Ammon's horn (tissue), 1 donor: ENCODE measurements at regions not wholly inside any gene's neighbourhood (a gene's known extent, or its start where the extent isn't known, plus 50 kb on each side); places are given as distances from the start of the nearest gene placed in this dataset.

Experiments used
- DNase-seq: peaks from one replicate; pipeline ENCODE4 v3.0.0-alpha.2; 2016; ENCODE audit warnings: low spot score

- DNase-seq, result no peak
Measured at GRCh38 chr20:22652681-22653588, 68.6 kb upstream of the FOXA2 start.

GRCh38 chr20:22653658-22654642 is 69.6 kb upstream of the FOXA2 start:
- no peak for DNase-seq

GRCh38 chr20:22663528-22664025 is 79.2 kb upstream of the FOXA2 start:
- DNase-seq, result no peak

GRCh38 chr20:22667198-22667597 is 82.8 kb upstream of the FOXA2 start:
- DNase-seq, result no peak

GRCh38 chr20:22672191-22672590 is 87.8 kb upstream of the FOXA2 start:
- DNase-seq, result no peak

GRCh38 chr20:22673467-22673866 is 89.1 kb upstream of the FOXA2 start:
- no peak for DNase-seq

- no peak for DNase-seq
Measured at GRCh38 chr20:22675341-22675740, 91.0 kb upstream of the FOXA2 start.

- no peak for DNase-seq
Measured at GRCh38 chr20:22678678-22679077, 94.3 kb upstream of the FOXA2 start.

- DNase-seq, result no peak
Measured at GRCh38 chr20:22679197-22679596, 94.8 kb upstream of the FOXA2 start.

- no peak for DNase-seq
Measured at GRCh38 chr20:22680031-22680740, 95.8 kb upstream of the FOXA2 start.

- DNase-seq, result no peak
Measured at GRCh38 chr20:22681591-22682248, 97.3 kb upstream of the FOXA2 start.

GRCh38 chr20:22682381-22682780 is 98.0 kb upstream of the FOXA2 start:
- no peak for DNase-seq

GRCh38 chr20:22684072-22684762 is 99.8 kb upstream of the FOXA2 start:
- DNase-seq, result peak; percentile 84

GRCh38 chr20:22684763-22685443 is 100.5 kb upstream of the FOXA2 start:
- DNase-seq, result no peak

- DNase-seq, result peak; percentile 58
Measured at GRCh38 chr20:22686097-22686496, 101.7 kb upstream of the FOXA2 start.

- no peak for DNase-seq
Measured at GRCh38 chr20:22687676-22688349, 103.4 kb upstream of the FOXA2 start.

GRCh38 chr20:22688485-22688884 is 104.1 kb upstream of the FOXA2 start:
- DNase-seq, result no peak

GRCh38 chr20:22689266-22689665 is 104.9 kb upstream of the FOXA2 start:
- DNase-seq, result no peak

- DNase-seq, result no peak
Measured at GRCh38 chr20:22690000-22690399, 105.6 kb upstream of the FOXA2 start.
